ENCODE measurements at regions not wholly inside any gene's neighbourhood (a gene's known extent, or its start where the extent isn't known, plus 50 kb on each side); places are given as distances from the start of the nearest gene placed in this dataset.

DNA sequence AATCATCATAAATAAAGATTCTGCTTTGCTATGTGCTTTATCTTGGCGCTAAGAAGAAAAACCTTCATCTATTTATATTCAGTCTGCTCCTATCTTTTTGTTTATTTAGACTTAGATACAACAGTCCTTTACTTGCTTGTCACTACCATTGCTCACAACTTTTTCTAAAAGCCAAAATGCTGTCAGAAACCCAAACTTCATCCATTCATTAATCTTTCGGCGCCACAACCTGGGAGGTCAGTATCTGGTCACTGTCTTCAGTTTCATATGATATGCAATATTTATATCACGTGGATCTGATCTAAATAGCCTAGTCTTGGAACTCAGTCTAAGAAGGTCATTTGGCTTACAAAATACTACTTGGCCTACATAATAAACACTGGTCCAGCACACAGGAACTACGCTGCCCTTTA is 159.3 kb upstream of the TARS1 start:
- TF ChIP-seq, protein P1, sequence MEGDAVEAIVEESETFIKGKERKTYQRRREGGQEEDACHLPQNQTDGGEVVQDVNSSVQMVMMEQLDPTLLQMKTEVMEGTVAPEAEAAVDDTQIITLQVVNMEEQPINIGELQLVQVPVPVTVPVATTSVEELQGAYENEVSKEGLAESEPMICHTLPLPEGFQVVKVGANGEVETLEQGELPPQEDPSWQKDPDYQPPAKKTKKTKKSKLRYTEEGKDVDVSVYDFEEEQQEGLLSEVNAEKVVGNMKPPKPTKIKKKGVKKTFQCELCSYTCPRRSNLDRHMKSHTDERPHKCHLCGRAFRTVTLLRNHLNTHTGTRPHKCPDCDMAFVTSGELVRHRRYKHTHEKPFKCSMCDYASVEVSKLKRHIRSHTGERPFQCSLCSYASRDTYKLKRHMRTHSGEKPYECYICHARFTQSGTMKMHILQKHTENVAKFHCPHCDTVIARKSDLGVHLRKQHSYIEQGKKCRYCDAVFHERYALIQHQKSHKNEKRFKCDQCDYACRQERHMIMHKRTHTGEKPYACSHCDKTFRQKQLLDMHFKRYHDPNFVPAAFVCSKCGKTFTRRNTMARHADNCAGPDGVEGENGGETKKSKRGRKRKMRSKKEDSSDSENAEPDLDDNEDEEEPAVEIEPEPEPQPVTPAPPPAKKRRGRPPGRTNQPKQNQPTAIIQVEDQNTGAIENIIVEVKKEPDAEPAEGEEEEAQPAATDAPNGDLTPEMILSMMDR (IDR thresholded peaks at IDR 0.05): no peak
- no peak for TF ChIP-seq POLR2A (IDR thresholded peaks at IDR 0.05)
- no peak for TF ChIP-seq POLR2AphosphoS5 (IDR thresholded peaks at IDR 0.05)

All from suprapubic skin (tissue), 4 donors.